K562 (cell line): ENCODE measurements at regions not wholly inside any gene's neighbourhood (a gene's known extent, or its start where the extent isn't known, plus 50 kb on each side); places are given as distances from the start of the nearest gene placed in this dataset.

Experiments
- ATAC-seq: fragments of 200-7000 bp; cut with Tn5 transposase; 3 replicates; pipeline ENCODE4 v1.9.1; 2020; ENCODE audit warnings: moderate library complexity
- BruUV-seq: library from RNA; stranded (reverse); fragments of 400-500 nt; replicated peaks from 2 replicates; lab custom pipeline; 2021; lab: Mats Ljungman, UMichigan
- CTCF ChIA-PET: fragments of 300-600 bp; formaldehyde crosslinking; extraction: SDS; loops from one replicate; lab custom pipeline; 2021; ENCODE audit warnings: low intra/inter-chr PET ratio; lab: Yijun Ruan, JAX
- POLR2A ChIA-PET: fragments of 300-600, 350-650 bp; sonication (Branson Sonifier 250); formaldehyde crosslinking; extraction: SDS; loops from one replicate; lab custom pipeline; 2021; ENCODE audit warnings: antibody characterized with exemption, inconsistent platforms; lab: Yijun Ruan, JAX
- DNase-seq, 4 experiments: peaks; one replicate each; pipeline versions ENCODE4 v3.0.0 to v3.0.0-alpha.2; 2011 to 2018; ENCODE audit warnings: low spot score in 3 of 4, mixed read lengths in 3 of 4; ENCODE audit errors: extremely low read depth in 1 of 4
- FAIRE-seq: peaks from 2 replicates; lab custom pipeline; 2011; peaks lifted over from hg19 to GRCh38; lab: Jason Lieb, UNC
- H2AFZ ChIP-seq: 2 replicates; pipeline ENCODE4 v1.6.0; 2011; ENCODE audit warnings: low read depth, low read length, control low read depth, inconsistent platforms
- H3K27ac ChIP-seq: fragments of 200-600 bp; 3 replicates; pipeline ENCODE4 v1.8.0; 2011; ENCODE audit warnings: low read depth, mild to moderate bottlenecking, control low read depth, inconsistent platforms, low read length, moderate library complexity, mixed read lengths; ENCODE audit errors: extremely low read depth
- H3K27me3 ChIP-seq, 2 experiments: fragments of 300-600 bp in 1 of 2; 2 replicates in 1 of 2; 3 replicates in 1 of 2; pipeline versions ENCODE4 v1.6.0 to v1.8.0; 2011; ENCODE audit warnings: inconsistent platforms in 2 of 2, low read length in 2 of 2, mild to moderate bottlenecking in 1 of 2, mixed read lengths in 1 of 2, moderate library complexity in 1 of 2; ENCODE audit not compliant: control insufficient read depth in 2 of 2, insufficient read depth in 2 of 2
- H3K36me3 ChIP-seq: fragments of 300-600 bp; 3 replicates; pipeline ENCODE4 v1.8.0; 2011; ENCODE audit warnings: mild to moderate bottlenecking, low read length, inconsistent platforms; ENCODE audit not compliant: control insufficient read depth, insufficient read depth
- H3K4me1 ChIP-seq, 2 experiments: fragments of 200-600 bp in 1 of 2; replicated peaks in 1 of 2; 2 replicates in 1 of 2; 3 replicates in 1 of 2; pipeline versions ENCODE4 v1.5.1 to v1.8.0; 2011; ENCODE audit warnings: inconsistent platforms in 2 of 2, low read length in 2 of 2, mild to moderate bottlenecking in 1 of 2, mixed read lengths in 1 of 2, moderate library complexity in 1 of 2; ENCODE audit not compliant: control insufficient read depth in 2 of 2, insufficient read depth in 2 of 2
- H3K4me2 ChIP-seq: 2 replicates; pipeline ENCODE4 v1.6.1; 2011; ENCODE audit warnings: low read length, control low read depth, inconsistent platforms, mixed read lengths; ENCODE audit not compliant: insufficient read depth
- H3K4me3 ChIP-seq: fragments of 200-600 bp; sonication (generic), shearing (Covaris generic); 2 replicates; pipeline ENCODE4 v1.5.1; 2016; ENCODE audit warnings: control low read depth, inconsistent platforms
- H3K79me2 ChIP-seq: fragments of 200-600 bp; 3 replicates; pipeline ENCODE4 v1.8.0; 2011; ENCODE audit warnings: low read length, inconsistent platforms; ENCODE audit not compliant: control insufficient read depth, insufficient read depth
- H3K9ac ChIP-seq, 2 experiments: 2 replicates each; pipeline versions ENCODE4 v1.6.0 to v1.6.1; 2011; ENCODE audit warnings: low read depth in 2 of 2, low read length in 2 of 2, control low read depth in 1 of 2, inconsistent platforms in 1 of 2, mild to moderate bottlenecking in 1 of 2, mixed read lengths in 1 of 2; ENCODE audit not compliant: insufficient read depth in 1 of 2
- H3K9me1 ChIP-seq: one replicate; pipeline ENCODE4 v1.6.0; 2011; ENCODE audit warnings: inconsistent platforms, mild to moderate bottlenecking, low read length, moderate library complexity; ENCODE audit not compliant: control insufficient read depth, insufficient read depth
- H3K9me3 ChIP-seq: replicated peaks from 2 replicates; pipeline ENCODE4 v1.5.1; 2011; ENCODE audit warnings: low read depth, low read length, inconsistent platforms; ENCODE audit not compliant: control insufficient read depth, insufficient read depth
- H4K20me1 ChIP-seq: replicated peaks from 2 replicates; pipeline ENCODE4 v1.6.1; 2011; ENCODE audit warnings: low read length, inconsistent platforms, mixed read lengths; ENCODE audit not compliant: control insufficient read depth, insufficient read depth
- FOXJ3 ChIP-seq: sonication (generic); formaldehyde crosslinking; IDR thresholded peaks from 2 replicates; pipeline ENCODE4 v1.4.0; 2020; ENCODE audit warnings: mild to moderate bottlenecking, missing genetic modification reagents
- HOXB6 ChIP-seq: fragments of 250-450 bp; sonication (Bioruptor Pico); IDR thresholded peaks from 2 replicates; pipeline ENCODE4 v1.5.1; 2022; ENCODE audit warnings: mild to moderate bottlenecking, borderline replicate concordance
- IRF2 ChIP-seq: sonication (generic); formaldehyde crosslinking; IDR thresholded peaks from 2 replicates; pipeline ENCODE4 v1.8.1; 2022; ENCODE audit warnings: mild to moderate bottlenecking, missing genetic modification reagents
- NELFE ChIP-seq: IDR thresholded peaks from 2 replicates; pipeline ENCODE4 v1.6.1; 2011; ENCODE audit warnings: mild to moderate bottlenecking; ENCODE audit not compliant: insufficient read depth, insufficient read length
- NR3C1 ChIP-seq: sonication (generic); formaldehyde crosslinking; IDR thresholded peaks from 2 replicates; pipeline ENCODE4 v1.8.1; 2022; ENCODE audit warnings: missing genetic modification reagents
- PRMT5 ChIP-seq: sonication (generic); formaldehyde crosslinking; IDR thresholded peaks from 2 replicates; pipeline ENCODE4 v1.5.0; 2020; ENCODE audit warnings: missing genetic modification reagents
- SAP30 ChIP-seq: fragments of 200-600 bp; sonication (generic); IDR thresholded peaks from 2 replicates; pipeline ENCODE4 v1.6.1; 2012; ENCODE audit warnings: borderline replicate concordance, low read depth, mild to moderate bottlenecking, moderate library complexity, low read length, control low read depth, inconsistent platforms; ENCODE audit not compliant: insufficient read depth, poor library complexity, severe bottlenecking
- TAF7 ChIP-seq: fragments of 450-650 bp; IDR thresholded peaks from 2 replicates; pipeline ENCODE4 v1.6.1; 2016; ENCODE audit warnings: missing genetic modification characterization, missing compliant biosample characterization
- XRCC5 ChIP-seq: fragments of 200-400 bp; formaldehyde crosslinking; IDR thresholded peaks from 2 replicates; pipeline ENCODE4 v1.6.1; 2017; ENCODE audit warnings: low read depth, mild to moderate bottlenecking, low read length
- ZNF830 ChIP-seq: fragments of 250-450 bp; sonication (Bioruptor Pico); IDR thresholded peaks from 2 replicates; pipeline ENCODE4 v1.5.0; 2021; ENCODE audit warnings: mild to moderate bottlenecking
- WGBS: fragments of 100-300 bp; shearing (Covaris generic); methylation state at CpG from one replicate; pipeline ENCODE4 v1.1.6; 2016; ENCODE audit warnings: low coverage, mixed read lengths; ENCODE audit not compliant: insufficient coverage; ENCODE audit errors: missing lambda C conversion rate; 5-methylcytosine and 5-hydroxymethylcytosine counted together
- in situ Hi-C: fragments of 300-500 bp; cut with MboI; formaldehyde crosslinking; loops from 4 replicates; pipeline ENCODE4 v1.15.0; 2018; ENCODE audit warnings: inconsistent platforms, mixed read lengths
- intact Hi-C: fragments of 100-400 bp; cut with micrococcal nuclease; formaldehyde crosslinking; loops from 2 replicates; pipeline ENCODE4 v1.14.2; 2022
- TF ChIP-seq, protein P1 (sequence below): fragments of 250-450 bp; sonication (Bioruptor Pico); IDR thresholded peaks from 2 replicates; pipeline ENCODE4 v1.5.0; 2021
- TF ChIP-seq, protein P2 (sequence below), 2 experiments: fragments of 200-800 bp in 1 of 2; sonication (Bioruptor generic) in 1 of 2; sonication (generic) in 1 of 2; formaldehyde crosslinking in 1 of 2; IDR thresholded peaks in 1 of 2; conservative IDR thresholded peaks in 1 of 2; 2 replicates each; pipeline versions ENCODE4 v1.5.0 to v1.6.1; 2016 to 2020; ENCODE audit warnings: missing compliant biosample characterization in 1 of 2, missing genetic modification characterization in 1 of 2, missing genetic modification reagents in 1 of 2
- TF ChIP-seq, protein P3 (sequence below), 2 experiments: IDR thresholded peaks in 1 of 2; conservative IDR thresholded peaks in 1 of 2; 2 replicates each; pipeline ENCODE4 v1.6.1; 2016; ENCODE audit warnings: low read depth in 2 of 2, mild to moderate bottlenecking in 1 of 2, missing compliant biosample characterization in 1 of 2, missing genetic modification characterization in 1 of 2, moderate library complexity in 1 of 2

DNA sequence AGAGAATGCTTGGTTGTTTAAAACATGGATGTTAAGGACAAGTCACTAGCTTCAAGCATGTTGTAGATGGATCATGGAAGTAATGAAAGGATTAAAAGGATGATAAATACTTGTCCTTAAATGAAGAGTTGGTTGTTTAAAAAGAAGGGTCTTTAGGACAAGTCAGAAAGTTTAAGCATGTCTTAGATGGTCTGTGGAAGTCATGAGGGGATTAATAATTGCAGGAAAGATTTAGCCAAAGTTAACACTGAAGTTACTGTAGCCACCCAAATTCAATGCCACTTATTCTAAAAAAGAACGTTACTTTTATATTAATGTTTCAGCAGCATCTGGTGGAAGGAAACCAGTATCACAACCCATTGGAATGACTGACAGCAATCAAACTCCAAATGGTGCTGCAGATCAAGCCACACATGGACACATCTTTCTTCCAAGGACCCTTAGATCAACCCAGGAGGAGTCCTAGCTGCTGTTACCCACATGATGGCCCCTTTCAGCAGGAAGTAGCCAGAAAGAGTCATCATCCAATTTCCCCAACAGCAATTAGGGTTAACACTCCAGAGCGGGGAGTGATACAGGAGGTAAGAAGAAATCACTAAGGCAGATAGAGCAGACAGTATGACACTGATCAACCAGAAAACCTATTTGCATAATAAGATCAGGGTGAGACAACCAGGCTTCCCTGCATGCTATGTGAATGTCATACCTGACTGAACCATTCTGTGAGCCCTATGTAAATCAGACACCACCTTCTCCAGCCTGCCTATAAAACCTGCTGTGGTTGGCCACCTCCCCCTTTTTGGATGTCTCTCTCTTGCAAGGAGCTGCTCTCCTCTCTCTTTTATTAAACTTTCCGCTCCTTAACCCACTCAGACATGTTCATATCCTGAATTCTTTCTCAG lies 88.4 kb upstream of the GNAZ start (continued):
- TF ChIP-seq XRCC5 (0 out of 2 replicates have a peak, but pooled peaks have one; percentile 34), TAF7 (tag) (peak; percentile 22; the same call in 1 of the 2 replicates), ZNF830 (CRISPR knock-in tag) (no peak), SAP30 (no peak)
- TF ChIP-seq, protein P1, sequence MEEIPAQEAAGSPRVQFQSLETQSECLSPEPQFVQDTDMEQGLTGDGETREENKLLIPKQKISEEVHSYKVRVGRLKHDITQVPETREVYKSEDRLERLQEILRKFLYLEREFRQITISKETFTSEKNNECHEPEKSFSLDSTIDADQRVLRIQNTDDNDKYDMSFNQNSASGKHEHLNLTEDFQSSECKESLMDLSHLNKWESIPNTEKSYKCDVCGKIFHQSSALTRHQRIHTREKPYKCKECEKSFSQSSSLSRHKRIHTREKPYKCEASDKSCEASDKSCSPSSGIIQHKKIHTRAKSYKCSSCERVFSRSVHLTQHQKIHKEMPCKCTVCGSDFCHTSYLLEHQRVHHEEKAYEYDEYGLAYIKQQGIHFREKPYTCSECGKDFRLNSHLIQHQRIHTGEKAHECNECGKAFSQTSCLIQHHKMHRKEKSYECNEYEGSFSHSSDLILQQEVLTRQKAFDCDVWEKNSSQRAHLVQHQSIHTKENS (CRISPR knock-in tag): no peak

DNA sequence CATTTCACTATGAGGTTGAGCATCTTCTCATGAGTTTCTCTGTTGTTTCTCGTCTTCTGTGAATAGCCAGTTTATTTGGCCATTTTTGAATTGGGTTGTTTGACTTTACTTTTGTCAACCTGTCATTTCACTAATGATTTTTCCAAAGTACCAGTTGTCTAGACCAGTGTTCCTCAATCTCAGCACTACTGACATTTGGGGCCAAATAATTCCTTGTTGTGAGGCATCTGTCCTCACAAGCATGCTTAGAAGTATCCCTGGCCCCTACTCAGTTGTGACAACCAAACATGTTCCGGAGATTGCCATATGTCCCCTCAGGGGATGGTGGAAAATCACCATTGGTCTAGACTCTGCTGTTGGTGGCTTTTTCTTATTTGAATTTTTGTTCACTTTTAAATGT lies 87.7 kb upstream of the GNAZ start:
- Histone ChIP-seq H4K20me1 (no peaks in the 10 kb centered on the region), H3K4me2 (no peak overlapping the region), H3K4me1 (no peaks in the 10 kb centered on the region), H3K9me1 (no peaks in the 10 kb centered on the region), H3K4me3 (no peak overlapping the region), H3K27me3 (peaks cover 8 to 15% of the 10 kb centered on the region in 2 experiments; a peak in 3 of 5 replicates), H3K27ac (no peak overlapping the region), H3K9ac (no peak overlapping the region), H3K9me3 (peaks cover 7% of the 10 kb centered on the region), H3K36me3 (no peaks in the 10 kb centered on the region), H3K79me2 (no peaks in the 10 kb centered on the region), H2AFZ (no peak overlapping the region)
- ChIA-PET CTCF (no interaction called here), POLR2A (interaction anchor here (0.6 to 2.6 kb wide), 4 partner anchors 8 to 133 kb away, joined by 3 to 9 read pairs (median 5); no protein-coding TSS in a partner anchor)
- under 1% methylated on average over 2 of the region's 2 CpGs for WGBS
- FAIRE-seq (no peak), DNase-seq (peak in 1 of 4 experiments; percentile 38), ATAC-seq (no peak)
- intact Hi-C loops (no loop called here), in situ Hi-C loops (no loop called here)
- no TSS peak for BruUV-seq
- TF ChIP-seq, protein P2, sequence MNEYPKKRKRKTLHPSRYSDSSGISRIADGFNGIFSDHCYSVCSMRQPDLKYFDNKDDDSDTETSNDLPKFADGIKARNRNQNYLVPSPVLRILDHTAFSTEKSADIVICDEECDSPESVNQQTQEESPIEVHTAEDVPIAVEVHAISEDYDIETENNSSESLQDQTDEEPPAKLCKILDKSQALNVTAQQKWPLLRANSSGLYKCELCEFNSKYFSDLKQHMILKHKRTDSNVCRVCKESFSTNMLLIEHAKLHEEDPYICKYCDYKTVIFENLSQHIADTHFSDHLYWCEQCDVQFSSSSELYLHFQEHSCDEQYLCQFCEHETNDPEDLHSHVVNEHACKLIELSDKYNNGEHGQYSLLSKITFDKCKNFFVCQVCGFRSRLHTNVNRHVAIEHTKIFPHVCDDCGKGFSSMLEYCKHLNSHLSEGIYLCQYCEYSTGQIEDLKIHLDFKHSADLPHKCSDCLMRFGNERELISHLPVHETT (CRISPR knock-in tag; conservative IDR thresholded peaks at IDR 0.05 in 1 of 2, IDR thresholded peaks at IDR 0.05 in 1 of 2): 0 out of 4 replicates have a peak, but pooled peaks of 1 of the 2 experiments have one; percentile 94
- TF ChIP-seq NR3C1 (CRISPR knock-in tag): no peak
- TF ChIP-seq FOXJ3: peak; percentile 10; the same call in 1 of the 2 replicates
- TF ChIP-seq, protein P3, sequence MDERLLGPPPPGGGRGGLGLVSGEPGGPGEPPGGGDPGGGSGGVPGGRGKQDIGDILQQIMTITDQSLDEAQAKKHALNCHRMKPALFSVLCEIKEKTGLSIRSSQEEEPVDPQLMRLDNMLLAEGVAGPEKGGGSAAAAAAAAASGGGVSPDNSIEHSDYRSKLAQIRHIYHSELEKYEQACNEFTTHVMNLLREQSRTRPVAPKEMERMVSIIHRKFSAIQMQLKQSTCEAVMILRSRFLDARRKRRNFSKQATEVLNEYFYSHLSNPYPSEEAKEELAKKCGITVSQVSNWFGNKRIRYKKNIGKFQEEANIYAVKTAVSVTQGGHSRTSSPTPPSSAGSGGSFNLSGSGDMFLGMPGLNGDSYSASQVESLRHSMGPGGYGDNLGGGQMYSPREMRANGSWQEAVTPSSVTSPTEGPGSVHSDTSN (CRISPR knock-in tag; IDR thresholded peaks at IDR 0.05; ENCODE audit: low read depth): 0 out of 2 replicates have a peak, but pooled peaks have one; percentile 13
- TF ChIP-seq, protein P3 (tag; conservative IDR thresholded peaks at IDR 0.05; ENCODE audit: low read depth): no peak
- peak; percentile 23; the same call in 1 of the 2 replicates for TF ChIP-seq IRF2
- 0 out of 2 replicates have a peak, but pooled peaks have one; percentile 35 for TF ChIP-seq PRMT5 (CRISPR knock-in tag)
- TF ChIP-seq HOXB6 (CRISPR knock-in tag): no peak
- TF ChIP-seq NELFE: no peak
